ENCODE measurements at regions not wholly inside any gene's neighbourhood (a gene's known extent, or its start where the extent isn't known, plus 50 kb on each side); places are given as distances from the start of the nearest gene placed in this dataset.

GRCh38 chr7:136294977-136295376 is 317.8 kb upstream of the MTPN start:
- no peak overlapping the region for H3K4me3 ChIP-seq
- WGBS (ENCODE audit: missing lambda C conversion rate) = 8% methylated on average over 1 of the region's 1 CpG
- DNase-seq (ENCODE audit: low read depth in 1 of 2, low spot score in 1 of 2) (no peak), FAIRE-seq (no peak), ATAC-seq (no peak)
- ChIA-PET POLR2A (no interaction called here), CTCF (no interaction called here)
- TF ChIP-seq HOXB13 (CRISPR knock-in tag; IDR thresholded peaks at IDR 0.05; ENCODE audit: low read depth) = no peak
- TF ChIP-seq, protein P1, sequence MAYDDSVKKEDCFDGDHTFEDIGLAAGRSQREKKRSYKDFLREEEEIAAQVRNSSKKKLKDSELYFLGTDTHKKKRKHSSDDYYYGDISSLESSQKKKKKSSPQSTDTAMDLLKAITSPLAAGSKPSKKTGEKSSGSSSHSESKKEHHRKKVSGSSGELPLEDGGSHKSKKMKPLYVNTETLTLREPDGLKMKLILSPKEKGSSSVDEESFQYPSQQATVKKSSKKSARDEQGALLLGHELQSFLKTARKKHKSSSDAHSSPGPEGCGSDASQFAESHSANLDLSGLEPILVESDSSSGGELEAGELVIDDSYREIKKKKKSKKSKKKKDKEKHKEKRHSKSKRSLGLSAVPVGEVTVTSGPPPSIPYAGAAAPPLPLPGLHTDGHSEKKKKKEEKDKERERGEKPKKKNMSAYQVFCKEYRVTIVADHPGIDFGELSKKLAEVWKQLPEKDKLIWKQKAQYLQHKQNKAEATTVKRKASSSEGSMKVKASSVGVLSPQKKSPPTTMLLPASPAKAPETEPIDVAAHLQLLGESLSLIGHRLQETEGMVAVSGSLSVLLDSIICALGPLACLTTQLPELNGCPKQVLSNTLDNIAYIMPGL (CRISPR knock-in tag; IDR thresholded peaks at IDR 0.05; ENCODE audit: borderline replicate concordance) = no peak
- no peak for TF ChIP-seq ZSCAN20 (CRISPR knock-in tag; IDR thresholded peaks at IDR 0.05)
- TF ChIP-seq TFCP2L1 (CRISPR knock-in tag; IDR thresholded peaks at IDR 0.05) = no peak
- TF ChIP-seq ZNF302 (CRISPR knock-in tag; IDR thresholded peaks at IDR 0.05) = no peak
- TF ChIP-seq CHD4 (IDR thresholded peaks at IDR 0.05; ENCODE audit: borderline replicate concordance) = no peak
- no peak for TF ChIP-seq JUN (IDR thresholded peaks at IDR 0.05)
- TF ChIP-seq CTCF (IDR thresholded peaks at IDR 0.05) = no peak
- no peak for TF ChIP-seq BHLHE40 (IDR thresholded peaks at IDR 0.05; ENCODE audit: low read depth, low read length)
- TF ChIP-seq SMC3 (IDR thresholded peaks at IDR 0.05) = no peak
- TF ChIP-seq HOXA7 (CRISPR knock-in tag; IDR thresholded peaks at IDR 0.05) = no peak
- TF ChIP-seq MYC (IDR thresholded peaks at IDR 0.05; ENCODE audit: borderline replicate concordance, low read length) = no peak
- TF ChIP-seq EHMT2 (IDR thresholded peaks at IDR 0.05; ENCODE audit: low read depth) = no peak
- no peak for TF ChIP-seq EHF (CRISPR knock-in tag; IDR thresholded peaks at IDR 0.05)
- no peak for TF ChIP-seq FOXS1 (CRISPR knock-in tag; IDR thresholded peaks at IDR 0.05)
- no peak for TF ChIP-seq PHF8 (IDR thresholded peaks at IDR 0.05; ENCODE audit: borderline replicate concordance, low read depth)
- no peak for TF ChIP-seq HEYL (CRISPR knock-in tag; IDR thresholded peaks at IDR 0.05)
- no peak for TF ChIP-seq NFE2L2 (conservative IDR thresholded peaks at IDR 0.05; ENCODE audit: low read length)
- no peak for TF ChIP-seq TP53 (CRISPR knock-in tag; IDR thresholded peaks at IDR 0.05)
- no peak overlapping the region for H3K4me2 ChIP-seq
- H3K9me3 ChIP-seq = no peaks in the 10 kb centered on the region
- H3K27ac ChIP-seq = no peak overlapping the region
- no peaks in the 10 kb centered on the region for H3K4me1 ChIP-seq

DNA sequence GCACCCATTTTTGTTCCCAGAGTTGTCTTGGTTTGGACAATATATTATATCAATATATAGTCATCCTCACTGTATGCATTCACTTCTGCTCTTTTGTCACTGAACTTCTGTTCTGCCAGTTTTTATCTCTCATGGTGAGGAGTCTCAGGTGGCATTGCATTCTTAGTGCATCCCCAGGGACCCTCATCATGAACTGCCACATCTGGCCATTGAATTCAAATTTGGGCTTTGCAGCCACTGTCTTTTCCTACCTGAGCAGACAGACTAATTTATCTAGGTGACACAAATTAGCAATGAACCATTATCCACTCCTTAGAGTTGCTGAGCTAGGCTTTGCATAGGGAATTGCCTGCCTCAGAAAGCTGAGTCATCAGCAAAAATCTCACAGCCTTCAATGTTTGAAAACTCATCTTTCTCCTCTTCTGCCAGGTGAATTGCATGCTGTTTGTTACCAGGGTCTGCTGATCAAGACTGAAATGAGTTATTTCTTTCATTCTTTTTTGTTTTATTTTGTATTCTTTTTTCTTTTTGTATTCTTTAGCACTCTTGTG is 316.8 kb upstream of the MTPN start:
- TF ChIP-seq SREBF2 (IDR thresholded peaks at IDR 0.05) = no peak
- TF ChIP-seq MAFK (IDR thresholded peaks at IDR 0.05; ENCODE audit: partially characterized antibody) = peak; percentile 30
- no peak for TF ChIP-seq NPAS2 (CRISPR knock-in tag; IDR thresholded peaks at IDR 0.05; ENCODE audit: borderline replicate concordance)
- TF ChIP-seq, protein P2, sequence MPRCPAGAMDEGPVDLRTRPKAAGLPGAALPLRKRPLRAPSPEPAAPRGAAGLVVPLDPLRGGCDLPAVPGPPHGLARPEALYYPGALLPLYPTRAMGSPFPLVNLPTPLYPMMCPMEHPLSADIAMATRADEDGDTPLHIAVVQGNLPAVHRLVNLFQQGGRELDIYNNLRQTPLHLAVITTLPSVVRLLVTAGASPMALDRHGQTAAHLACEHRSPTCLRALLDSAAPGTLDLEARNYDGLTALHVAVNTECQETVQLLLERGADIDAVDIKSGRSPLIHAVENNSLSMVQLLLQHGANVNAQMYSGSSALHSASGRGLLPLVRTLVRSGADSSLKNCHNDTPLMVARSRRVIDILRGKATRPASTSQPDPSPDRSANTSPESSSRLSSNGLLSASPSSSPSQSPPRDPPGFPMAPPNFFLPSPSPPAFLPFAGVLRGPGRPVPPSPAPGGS (IDR thresholded peaks at IDR 0.05) = no peak
- no peak for TF ChIP-seq NR3C1 (IDR thresholded peaks at IDR 0.05)
- TF ChIP-seq, protein P1 (CRISPR knock-in tag; IDR thresholded peaks at IDR 0.05; ENCODE audit: borderline replicate concordance) = no peak
- TF ChIP-seq CBX8 (IDR thresholded peaks at IDR 0.05) = no peak
- no peak for TF ChIP-seq RAD21 (conservative IDR thresholded peaks at IDR 0.05 in 1 of 2, IDR thresholded peaks at IDR 0.05 in 1 of 2)
- TF ChIP-seq ZSCAN20 (CRISPR knock-in tag; IDR thresholded peaks at IDR 0.05) = no peak
- H3K4me1 ChIP-seq = no peaks in the 10 kb centered on the region
- no peak overlapping the region for H3K4me3 ChIP-seq
- ATAC-seq (no peak), FAIRE-seq (no peak), DNase-seq (ENCODE audit: low read depth in 1 of 2, low spot score in 1 of 2) (no peak)
- ChIA-PET CTCF (interaction anchor here (0.7 kb wide), 1 partner anchor 273 kb away, joined by 3 read pairs; no protein-coding TSS in a partner anchor), POLR2A (no interaction called here)
- H3K4me2 ChIP-seq = no peak overlapping the region
- no peak overlapping the region for H3K27ac ChIP-seq
- H3K9me3 ChIP-seq = no peaks in the 10 kb centered on the region
